ENCODE measurements at regions not wholly inside any gene's neighbourhood (a gene's known extent, or its start where the extent isn't known, plus 50 kb on each side); places are given as distances from the start of the nearest gene placed in this dataset.

- DNase-seq (ENCODE audit: low spot score) (peak; percentile 44), ATAC-seq (no peak; the same call in 2 of the 3 replicates)
- TF ChIP-seq POLR2AphosphoS5 (IDR thresholded peaks at IDR 0.05; ENCODE audit: low read depth): no peak
- TF ChIP-seq NANOG (IDR thresholded peaks at IDR 0.05; ENCODE audit: borderline replicate concordance): no peak
- no peak for TF ChIP-seq CREB1 (CRISPR knock-in tag; IDR thresholded peaks at IDR 0.05; ENCODE audit: low read depth)
- no peak for TF ChIP-seq EZH2 (IDR thresholded peaks at IDR 0.05; ENCODE audit: low read depth, unreplicated experiment)
- TF ChIP-seq ETS1 (IDR thresholded peaks at IDR 0.05): no peak
- TF ChIP-seq ZNF331 (CRISPR knock-in tag; IDR thresholded peaks at IDR 0.05; ENCODE audit: low read depth): no peak
- no peak for TF ChIP-seq REST (IDR thresholded peaks at IDR 0.05; ENCODE audit: unreplicated experiment)
- no peak for TF ChIP-seq ZNF114 (CRISPR knock-in tag; IDR thresholded peaks at IDR 0.05)
- TF ChIP-seq, protein P1, sequence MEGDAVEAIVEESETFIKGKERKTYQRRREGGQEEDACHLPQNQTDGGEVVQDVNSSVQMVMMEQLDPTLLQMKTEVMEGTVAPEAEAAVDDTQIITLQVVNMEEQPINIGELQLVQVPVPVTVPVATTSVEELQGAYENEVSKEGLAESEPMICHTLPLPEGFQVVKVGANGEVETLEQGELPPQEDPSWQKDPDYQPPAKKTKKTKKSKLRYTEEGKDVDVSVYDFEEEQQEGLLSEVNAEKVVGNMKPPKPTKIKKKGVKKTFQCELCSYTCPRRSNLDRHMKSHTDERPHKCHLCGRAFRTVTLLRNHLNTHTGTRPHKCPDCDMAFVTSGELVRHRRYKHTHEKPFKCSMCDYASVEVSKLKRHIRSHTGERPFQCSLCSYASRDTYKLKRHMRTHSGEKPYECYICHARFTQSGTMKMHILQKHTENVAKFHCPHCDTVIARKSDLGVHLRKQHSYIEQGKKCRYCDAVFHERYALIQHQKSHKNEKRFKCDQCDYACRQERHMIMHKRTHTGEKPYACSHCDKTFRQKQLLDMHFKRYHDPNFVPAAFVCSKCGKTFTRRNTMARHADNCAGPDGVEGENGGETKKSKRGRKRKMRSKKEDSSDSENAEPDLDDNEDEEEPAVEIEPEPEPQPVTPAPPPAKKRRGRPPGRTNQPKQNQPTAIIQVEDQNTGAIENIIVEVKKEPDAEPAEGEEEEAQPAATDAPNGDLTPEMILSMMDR (conservative IDR thresholded peaks at IDR 0.05; ENCODE audit: low read depth in 2 of 2): no peak
- no peak for TF ChIP-seq EZH2phosphoT487 (IDR thresholded peaks at IDR 0.05; ENCODE audit: unreplicated experiment)
- no peak for TF ChIP-seq JUNB (IDR thresholded peaks at IDR 0.05; ENCODE audit: unreplicated experiment)
- TF ChIP-seq, protein P2, sequence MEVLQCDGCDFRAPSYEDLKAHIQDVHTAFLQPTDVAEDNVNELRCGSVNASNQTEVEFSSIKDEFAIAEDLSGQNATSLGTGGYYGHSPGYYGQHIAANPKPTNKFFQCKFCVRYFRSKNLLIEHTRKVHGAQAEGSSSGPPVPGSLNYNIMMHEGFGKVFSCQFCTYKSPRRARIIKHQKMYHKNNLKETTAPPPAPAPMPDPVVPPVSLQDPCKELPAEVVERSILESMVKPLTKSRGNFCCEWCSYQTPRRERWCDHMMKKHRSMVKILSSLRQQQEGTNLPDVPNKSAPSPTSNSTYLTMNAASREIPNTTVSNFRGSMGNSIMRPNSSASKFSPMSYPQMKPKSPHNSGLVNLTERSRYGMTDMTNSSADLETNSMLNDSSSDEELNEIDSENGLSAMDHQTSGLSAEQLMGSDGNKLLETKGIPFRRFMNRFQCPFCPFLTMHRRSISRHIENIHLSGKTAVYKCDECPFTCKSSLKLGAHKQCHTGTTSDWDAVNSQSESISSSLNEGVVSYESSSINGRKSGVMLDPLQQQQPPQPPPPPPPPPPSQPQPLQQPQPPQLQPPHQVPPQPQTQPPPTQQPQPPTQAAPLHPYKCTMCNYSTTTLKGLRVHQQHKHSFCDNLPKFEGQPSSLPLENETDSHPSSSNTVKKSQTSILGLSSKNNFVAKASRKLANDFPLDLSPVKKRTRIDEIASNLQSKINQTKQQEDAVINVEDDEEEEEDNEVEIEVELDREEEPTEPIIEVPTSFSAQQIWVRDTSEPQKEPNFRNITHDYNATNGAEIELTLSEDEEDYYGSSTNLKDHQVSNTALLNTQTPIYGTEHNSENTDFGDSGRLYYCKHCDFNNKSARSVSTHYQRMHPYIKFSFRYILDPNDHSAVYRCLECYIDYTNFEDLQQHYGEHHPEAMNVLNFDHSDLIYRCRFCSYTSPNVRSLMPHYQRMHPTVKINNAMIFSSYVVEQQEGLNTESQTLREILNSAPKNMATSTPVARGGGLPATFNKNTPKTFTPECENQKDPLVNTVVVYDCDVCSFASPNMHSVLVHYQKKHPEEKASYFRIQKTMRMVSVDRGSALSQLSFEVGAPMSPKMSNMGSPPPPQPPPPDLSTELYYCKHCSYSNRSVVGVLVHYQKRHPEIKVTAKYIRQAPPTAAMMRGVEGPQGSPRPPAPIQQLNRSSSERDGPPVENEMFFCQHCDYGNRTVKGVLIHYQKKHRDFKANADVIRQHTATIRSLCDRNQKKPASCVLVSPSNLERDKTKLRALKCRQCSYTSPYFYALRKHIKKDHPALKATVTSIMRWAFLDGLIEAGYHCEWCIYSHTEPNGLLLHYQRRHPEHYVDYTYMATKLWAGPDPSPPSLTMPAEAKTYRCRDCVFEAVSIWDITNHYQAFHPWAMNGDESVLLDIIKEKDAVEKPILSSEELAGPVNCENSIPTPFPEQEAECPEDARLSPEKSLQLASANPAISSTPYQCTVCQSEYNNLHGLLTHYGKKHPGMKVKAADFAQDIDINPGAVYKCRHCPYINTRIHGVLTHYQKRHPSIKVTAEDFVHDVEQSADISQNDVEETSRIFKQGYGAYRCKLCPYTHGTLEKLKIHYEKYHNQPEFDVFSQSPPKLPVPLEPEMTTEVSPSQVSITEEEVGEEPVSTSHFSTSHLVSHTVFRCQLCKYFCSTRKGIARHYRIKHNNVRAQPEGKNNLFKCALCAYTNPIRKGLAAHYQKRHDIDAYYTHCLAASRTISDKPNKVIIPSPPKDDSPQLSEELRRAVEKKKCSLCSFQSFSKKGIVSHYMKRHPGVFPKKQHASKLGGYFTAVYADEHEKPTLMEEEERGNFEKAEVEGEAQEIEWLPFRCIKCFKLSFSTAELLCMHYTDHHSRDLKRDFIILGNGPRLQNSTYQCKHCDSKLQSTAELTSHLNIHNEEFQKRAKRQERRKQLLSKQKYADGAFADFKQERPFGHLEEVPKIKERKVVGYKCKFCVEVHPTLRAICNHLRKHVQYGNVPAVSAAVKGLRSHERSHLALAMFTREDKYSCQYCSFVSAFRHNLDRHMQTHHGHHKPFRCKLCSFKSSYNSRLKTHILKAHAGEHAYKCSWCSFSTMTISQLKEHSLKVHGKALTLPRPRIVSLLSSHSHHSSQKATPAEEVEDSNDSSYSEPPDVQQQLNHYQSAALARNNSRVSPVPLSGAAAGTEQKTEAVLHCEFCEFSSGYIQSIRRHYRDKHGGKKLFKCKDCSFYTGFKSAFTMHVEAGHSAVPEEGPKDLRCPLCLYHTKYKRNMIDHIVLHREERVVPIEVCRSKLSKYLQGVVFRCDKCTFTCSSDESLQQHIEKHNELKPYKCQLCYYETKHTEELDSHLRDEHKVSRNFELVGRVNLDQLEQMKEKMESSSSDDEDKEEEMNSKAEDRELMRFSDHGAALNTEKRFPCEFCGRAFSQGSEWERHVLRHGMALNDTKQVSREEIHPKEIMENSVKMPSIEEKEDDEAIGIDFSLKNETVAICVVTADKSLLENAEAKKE (CRISPR knock-in tag; IDR thresholded peaks at IDR 0.05): no peak
- no peak for TF ChIP-seq STAT1 (IDR thresholded peaks at IDR 0.05; ENCODE audit: unreplicated experiment)
- H3K4me3 Mint-ChIP-seq: no peak overlapping the region
- H2AFZ ChIP-seq: no peak overlapping the region
- no peaks in the 10 kb centered on the region for H3K36me3 Mint-ChIP-seq (ENCODE audit: low read depth)
- H3K27me3 ChIP-seq (ENCODE audit: insufficient read depth): no peaks in the 10 kb centered on the region
- H3F3A ChIP-seq (replicated peaks; ENCODE audit: low read depth): no peaks in the 10 kb centered on the region
- H3K27ac Mint-ChIP-seq: peak overlapping the region; percentile 25; the same call in 1 of the 2 replicates
- no peaks in the 10 kb centered on the region for H3K79me2 ChIP-seq (replicated peaks; ENCODE audit: insufficient read depth)
- H3K27ac ChIP-seq (ENCODE audit: low read depth): peak overlapping the region; percentile 53
- no peaks in the 10 kb centered on the region for H3K9me3 Mint-ChIP-seq
- H3K27me3 Mint-ChIP-seq (ENCODE audit: insufficient read depth, low read depth, poor library complexity): no peaks in the 10 kb centered on the region
- no peaks in the 10 kb centered on the region for H3K36me3 ChIP-seq (ENCODE audit: insufficient read depth)
- H3K9me2 ChIP-seq (ENCODE audit: insufficient read depth): peaks cover 1% of the 10 kb centered on the region; the same call in 1 of the 2 replicates
- H3K4me1 Mint-ChIP-seq: peaks cover 20% of the 10 kb centered on the region
- H3K4me3 ChIP-seq: no peak overlapping the region
- peaks cover 14% of the 10 kb centered on the region; the same call in 1 of the 2 replicates for H3K4me1 ChIP-seq (ENCODE audit: insufficient read depth)
- H3K4me2 ChIP-seq: peak overlapping the region; percentile 16; the same call in 1 of the 2 replicates
- no peaks in the 10 kb centered on the region for H4K20me1 ChIP-seq (replicated peaks; ENCODE audit: insufficient read depth)
Measured at GRCh38 chr18:73408469-73408868, 540.7 kb upstream of the NETO1 start.

All from GM23338 (cell line).